Left lung (tissue), 4 donors: ENCODE measurements at regions not wholly inside any gene's neighbourhood (a gene's known extent, or its start where the extent isn't known, plus 50 kb on each side); places are given as distances from the start of the nearest gene placed in this dataset.

Experiments
- ATAC-seq: fragments of 200-7000 bp; cut with Tn5 transposase; one replicate; pipeline ENCODE4 v1.9.1; 2020; ENCODE audit warnings: moderate library complexity
- DNase-seq, 4 donors: peaks; one replicate each; pipeline ENCODE4 v3.0.0-alpha.2; 2013 to 2020
- H3K27ac ChIP-seq, 2 donors: fragments of 200-600 bp; sonication (generic) in 1 of 2; one replicate each; pipeline versions ENCODE4 v1.5.0 to v1.8.0; 2020 to 2021
- H3K27me3 ChIP-seq, 2 donors: fragments of 200-600 bp; sonication (generic) in 1 of 2; one replicate each; pipeline versions ENCODE4 v1.5.0 to v1.8.0; 2020 to 2021
- H3K36me3 ChIP-seq, 2 donors: fragments of 200-600 bp; sonication (generic) in 1 of 2; one replicate each; pipeline versions ENCODE4 v1.5.0 to v1.8.0; 2020 to 2021
- H3K4me1 ChIP-seq, 2 donors: fragments of 200-600 bp; one replicate each; pipeline ENCODE4 v1.8.0; 2021
- H3K4me3 ChIP-seq, 2 donors: fragments of 200-600 bp; sonication (generic) in 1 of 2; one replicate each; pipeline versions ENCODE4 v1.5.0 to v1.8.0; 2020 to 2021; ENCODE audit warnings: mild to moderate bottlenecking in 1 of 2
- H3K9me3 ChIP-seq, 2 donors: fragments of 200-600 bp; sonication (generic) in 1 of 2; one replicate each; pipeline versions ENCODE4 v1.5.0 to v1.8.0; 2020 to 2021
- CTCF ChIP-seq, 2 donors: fragments of 200-600 bp; sonication (generic) in 1 of 2; IDR thresholded peaks; one replicate each; pipeline versions ENCODE4 v1.5.0 to v1.8.0; 2021; ENCODE audit warnings: antibody characterized with exemption in 2 of 2
- intact Hi-C, 2 donors: fragments of 100-400 bp; cut with DNase I; formaldehyde crosslinking; loops; one replicate each; pipeline versions ENCODE4 v1.11.2 to v1.14.2; 2022
- donor health status: DM: no; HTN: yes; CAD: no.
- donor health status: DM: no; HTN: no; CAD: no.

GRCh38 chr1:29603622-29604021 lies 367.3 kb downstream of the PTPRU start:
- ATAC-seq (peak; percentile 92), DNase-seq (peak in 2 of 4 donors; percentile 2 to 33)
- Histone ChIP-seq H3K4me1 (no peaks in the 10 kb centered on the region), H3K27me3 (no peaks in the 10 kb centered on the region), H3K9me3 (no peaks in the 10 kb centered on the region), H3K4me3 (no peak overlapping the region), H3K36me3 (no peaks in the 10 kb centered on the region), H3K27ac (no peak overlapping the region)
- intact Hi-C loops: no loop called here
- TF ChIP-seq CTCF (IDR thresholded peaks at IDR 0.05): no peak

- DNase-seq: no peak
- no peaks in the 10 kb centered on the region for H3K36me3 ChIP-seq
- no peaks in the 10 kb centered on the region for H3K4me1 ChIP-seq
- intact Hi-C loops: no loop called here
- H3K27me3 ChIP-seq: no peaks in the 10 kb centered on the region
- no peak overlapping the region for H3K4me3 ChIP-seq
- no peaks in the 10 kb centered on the region for H3K9me3 ChIP-seq
- ATAC-seq: no peak
- H3K27ac ChIP-seq: no peak overlapping the region
- no peak for TF ChIP-seq CTCF (IDR thresholded peaks at IDR 0.05)
These were observed 365.9 kb downstream of the PTPRU start for GRCh38 chr1:29602203-29602602.

- H3K9me3 ChIP-seq: no peaks in the 10 kb centered on the region
- intact Hi-C loops: no loop called here
These were observed 364.7 kb downstream of the PTPRU start for GRCh38 chr1:29601021-29601420.

GRCh38 chr1:29599826-29600225 lies 363.5 kb downstream of the PTPRU start:
- no peak for ATAC-seq
- DNase-seq: no peak
- no peak for TF ChIP-seq CTCF (IDR thresholded peaks at IDR 0.05)

More at GRCh38 chr1:29601021-29601420, 364.7 kb downstream of the PTPRU start:
- Histone ChIP-seq H3K27me3 (no peaks in the 10 kb centered on the region), H3K27ac (no peak overlapping the region), H3K4me1 (no peaks in the 10 kb centered on the region), H3K36me3 (no peaks in the 10 kb centered on the region), H3K4me3 (no peak overlapping the region)
- no peak for TF ChIP-seq CTCF (IDR thresholded peaks at IDR 0.05)
- no peak for DNase-seq
- no peak for ATAC-seq

GRCh38 chr1:29599071-29599470 lies 362.7 kb downstream of the PTPRU start:
- no peaks in the 10 kb centered on the region for H3K9me3 ChIP-seq
- no peak for DNase-seq

More at GRCh38 chr1:29599826-29600225, 363.5 kb downstream of the PTPRU start:
- Histone ChIP-seq H3K36me3 (no peaks in the 10 kb centered on the region), H3K9me3 (no peaks in the 10 kb centered on the region), H3K4me1 (no peaks in the 10 kb centered on the region), H3K27ac (no peak overlapping the region), H3K4me3 (no peak overlapping the region), H3K27me3 (no peaks in the 10 kb centered on the region)
- intact Hi-C loops: no loop called here

More at GRCh38 chr1:29599071-29599470, 362.7 kb downstream of the PTPRU start:
- ATAC-seq: no peak
- Histone ChIP-seq H3K27ac (no peak overlapping the region), H3K4me3 (no peak overlapping the region), H3K4me1 (no peaks in the 10 kb centered on the region), H3K36me3 (no peaks in the 10 kb centered on the region), H3K27me3 (no peaks in the 10 kb centered on the region)
- intact Hi-C loops: no loop called here
- no peak for TF ChIP-seq CTCF (IDR thresholded peaks at IDR 0.05)
